PC-9 (cell line): ENCODE measurements at regions not wholly inside any gene's neighbourhood (a gene's known extent, or its start where the extent isn't known, plus 50 kb on each side); places are given as distances from the start of the nearest gene placed in this dataset.

Source experiments
- CTCF ChIP-seq: fragments of 200-600 bp; sonication (generic); conservative IDR thresholded peaks from 2 replicates; pipeline ENCODE4 v1.6.1; 2017; ENCODE audit warnings: mixed run types, antibody characterized with exemption, mild to moderate bottlenecking, moderate library complexity
- EZH2 ChIP-seq: fragments of 200-600 bp; sonication (generic); IDR thresholded peaks from 2 replicates; pipeline ENCODE4 v1.8.0; 2017; ENCODE audit warnings: antibody characterized with exemption, low read depth

GRCh38 chr1:234707641-234708040, 97.7 kb upstream of the IRF2BP2 start:
- TF ChIP-seq CTCF (no peak), EZH2 (no peak)
